K562 (cell line): ENCODE measurements at regions not wholly inside any gene's neighbourhood (a gene's known extent, or its start where the extent isn't known, plus 50 kb on each side); places are given as distances from the start of the nearest gene placed in this dataset.

Experiments used
- BRD9 ChIP-seq: fragments of 450-650 bp; IDR thresholded peaks from 2 replicates; pipeline ENCODE4 v1.6.1; 2018; ENCODE audit warnings: low read depth; ENCODE audit not compliant: partially characterized antibody
- CXXC5 ChIP-seq: fragments of 250-450 bp; sonication (Bioruptor Pico); IDR thresholded peaks from 2 replicates; pipeline ENCODE4 v1.8.0; 2022; ENCODE audit warnings: inconsistent platforms, mild to moderate bottlenecking, moderate library complexity
- HLTF ChIP-seq: fragments of 450-650 bp; IDR thresholded peaks from 2 replicates; pipeline ENCODE4 v1.6.1; 2016
- NFIC ChIP-seq: fragments of 450-650 bp; IDR thresholded peaks from 2 replicates; pipeline ENCODE4 v1.6.1; 2017; ENCODE audit warnings: mild to moderate bottlenecking, inconsistent platforms
- RBM25 ChIP-seq: fragments of 200-400 bp; formaldehyde crosslinking; IDR thresholded peaks from 2 replicates; pipeline ENCODE4 v1.6.1; 2018; ENCODE audit warnings: low read length, low read depth, moderate library complexity; ENCODE audit not compliant: severe bottlenecking
- SMARCB1 ChIP-seq: IDR thresholded peaks from 2 replicates; pipeline ENCODE4 v1.6.1; 2011; ENCODE audit warnings: improper control_type of control experiment, low read depth; ENCODE audit not compliant: insufficient read length
- YY1 ChIP-seq, 3 experiments: IDR thresholded peaks; 2 replicates each; pipeline ENCODE4 v1.6.1; 2011; ENCODE audit warnings: low read length in 2 of 3, mild to moderate bottlenecking in 2 of 3, moderate library complexity in 2 of 3, borderline replicate concordance in 1 of 3, control low read depth in 1 of 3, low read depth in 1 of 3; ENCODE audit not compliant: insufficient read depth in 3 of 3, insufficient replicate concordance in 2 of 3, control insufficient read depth in 1 of 3, insufficient read length in 1 of 3; ENCODE audit errors: extremely low read depth in 1 of 3
- ZBTB1 ChIP-seq: sonication (generic); formaldehyde crosslinking; IDR thresholded peaks from 2 replicates; pipeline ENCODE4 v1.8.1; 2023; ENCODE audit warnings: missing genetic modification reagents, low read depth, mild to moderate bottlenecking, borderline replicate concordance
- ZNF75A ChIP-seq: fragments of 450-650 bp; formaldehyde crosslinking; IDR thresholded peaks from 2 replicates; pipeline ENCODE4 v1.4.0; 2020; ENCODE audit warnings: mild to moderate bottlenecking
- TF ChIP-seq, protein P1 (sequence below), 2 experiments: fragments of 450-650 bp; IDR thresholded peaks; 2 replicates each; pipeline ENCODE4 v1.6.1; 2016
- TF ChIP-seq, protein P2 (sequence below): sonication (generic); formaldehyde crosslinking; IDR thresholded peaks from 2 replicates; pipeline ENCODE4 v1.9.0; 2022; ENCODE audit warnings: mild to moderate bottlenecking, missing genetic modification reagents
- TF ChIP-seq, protein P3 (sequence below), 2 experiments: fragments of 450-650 bp in 1 of 2; sonication (generic) in 1 of 2; formaldehyde crosslinking in 1 of 2; IDR thresholded peaks; 2 replicates each; pipeline versions ENCODE4 v1.7.1 to v1.9.0; 2016 to 2022; ENCODE audit warnings: inconsistent platforms in 1 of 2, mild to moderate bottlenecking in 1 of 2, missing genetic modification reagents in 1 of 2
- TF ChIP-seq, protein P4 (sequence below): fragments of 450-650 bp; IDR thresholded peaks from 2 replicates; pipeline ENCODE4 v1.6.1; 2016; ENCODE audit warnings: antibody characterized with exemption

- TF ChIP-seq BRD9 (peak; percentile 67), NFIC (peak; percentile 24; the same call in 1 of the 2 replicates), HLTF (no peak), YY1 (IDR thresholded peaks at IDR 0.05; ENCODE audit: borderline replicate concordance in 1 of 3, control insufficient read depth in 1 of 3, extremely low read depth in 1 of 3, insufficient read depth in 3 of 3, insufficient read length in 1 of 3, insufficient replicate concordance in 2 of 3, low read depth in 1 of 3, low read length in 2 of 3) (no peak), CXXC5 (CRISPR knock-in tag) (peak; percentile 16; the same call in 1 of the 2 replicates), ZBTB1 (CRISPR knock-in tag) (no peak), ZNF75A (CRISPR knock-in tag) (no peak), RBM25 (peak; percentile 98), SMARCB1 (no peak)
- TF ChIP-seq, protein P1, sequence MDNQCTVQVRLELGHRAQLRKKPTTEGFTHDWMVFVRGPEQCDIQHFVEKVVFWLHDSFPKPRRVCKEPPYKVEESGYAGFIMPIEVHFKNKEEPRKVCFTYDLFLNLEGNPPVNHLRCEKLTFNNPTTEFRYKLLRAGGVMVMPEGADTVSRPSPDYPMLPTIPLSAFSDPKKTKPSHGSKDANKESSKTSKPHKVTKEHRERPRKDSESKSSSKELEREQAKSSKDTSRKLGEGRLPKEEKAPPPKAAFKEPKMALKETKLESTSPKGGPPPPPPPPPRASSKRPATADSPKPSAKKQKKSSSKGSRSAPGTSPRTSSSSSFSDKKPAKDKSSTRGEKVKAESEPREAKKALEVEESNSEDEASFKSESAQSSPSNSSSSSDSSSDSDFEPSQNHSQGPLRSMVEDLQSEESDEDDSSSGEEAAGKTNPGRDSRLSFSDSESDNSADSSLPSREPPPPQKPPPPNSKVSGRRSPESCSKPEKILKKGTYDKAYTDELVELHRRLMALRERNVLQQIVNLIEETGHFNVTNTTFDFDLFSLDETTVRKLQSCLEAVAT (IDR thresholded peaks at IDR 0.05) = peak in 1 of 2 experiments; percentile 72; a peak in 2 of 4 replicates
- TF ChIP-seq, protein P2, sequence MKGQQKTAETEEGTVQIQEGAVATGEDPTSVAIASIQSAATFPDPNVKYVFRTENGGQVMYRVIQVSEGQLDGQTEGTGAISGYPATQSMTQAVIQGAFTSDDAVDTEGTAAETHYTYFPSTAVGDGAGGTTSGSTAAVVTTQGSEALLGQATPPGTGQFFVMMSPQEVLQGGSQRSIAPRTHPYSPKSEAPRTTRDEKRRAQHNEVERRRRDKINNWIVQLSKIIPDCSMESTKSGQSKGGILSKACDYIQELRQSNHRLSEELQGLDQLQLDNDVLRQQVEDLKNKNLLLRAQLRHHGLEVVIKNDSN (CRISPR knock-in tag) = no peak
- TF ChIP-seq, protein P3, sequence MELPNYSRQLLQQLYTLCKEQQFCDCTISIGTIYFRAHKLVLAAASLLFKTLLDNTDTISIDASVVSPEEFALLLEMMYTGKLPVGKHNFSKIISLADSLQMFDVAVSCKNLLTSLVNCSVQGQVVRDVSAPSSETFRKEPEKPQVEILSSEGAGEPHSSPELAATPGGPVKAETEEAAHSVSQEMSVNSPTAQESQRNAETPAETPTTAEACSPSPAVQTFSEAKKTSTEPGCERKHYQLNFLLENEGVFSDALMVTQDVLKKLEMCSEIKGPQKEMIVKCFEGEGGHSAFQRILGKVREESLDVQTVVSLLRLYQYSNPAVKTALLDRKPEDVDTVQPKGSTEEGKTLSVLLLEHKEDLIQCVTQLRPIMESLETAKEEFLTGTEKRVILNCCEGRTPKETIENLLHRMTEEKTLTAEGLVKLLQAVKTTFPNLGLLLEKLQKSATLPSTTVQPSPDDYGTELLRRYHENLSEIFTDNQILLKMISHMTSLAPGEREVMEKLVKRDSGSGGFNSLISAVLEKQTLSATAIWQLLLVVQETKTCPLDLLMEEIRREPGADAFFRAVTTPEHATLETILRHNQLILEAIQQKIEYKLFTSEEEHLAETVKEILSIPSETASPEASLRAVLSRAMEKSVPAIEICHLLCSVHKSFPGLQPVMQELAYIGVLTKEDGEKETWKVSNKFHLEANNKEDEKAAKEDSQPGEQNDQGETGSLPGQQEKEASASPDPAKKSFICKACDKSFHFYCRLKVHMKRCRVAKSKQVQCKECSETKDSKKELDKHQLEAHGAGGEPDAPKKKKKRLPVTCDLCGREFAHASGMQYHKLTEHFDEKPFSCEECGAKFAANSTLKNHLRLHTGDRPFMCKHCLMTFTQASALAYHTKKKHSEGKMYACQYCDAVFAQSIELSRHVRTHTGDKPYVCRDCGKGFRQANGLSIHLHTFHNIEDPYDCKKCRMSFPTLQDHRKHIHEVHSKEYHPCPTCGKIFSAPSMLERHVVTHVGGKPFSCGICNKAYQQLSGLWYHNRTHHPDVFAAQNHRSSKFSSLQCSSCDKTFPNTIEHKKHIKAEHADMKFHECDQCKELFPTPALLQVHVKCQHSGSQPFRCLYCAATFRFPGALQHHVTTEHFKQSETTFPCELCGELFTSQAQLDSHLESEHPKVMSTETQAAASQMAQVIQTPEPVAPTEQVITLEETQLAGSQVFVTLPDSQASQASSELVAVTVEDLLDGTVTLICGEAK (IDR thresholded peaks at IDR 0.05) = peak; percentile 47
- TF ChIP-seq, protein P3 (CRISPR knock-in tag; IDR thresholded peaks at IDR 0.05) = no peak
- TF ChIP-seq, protein P4, sequence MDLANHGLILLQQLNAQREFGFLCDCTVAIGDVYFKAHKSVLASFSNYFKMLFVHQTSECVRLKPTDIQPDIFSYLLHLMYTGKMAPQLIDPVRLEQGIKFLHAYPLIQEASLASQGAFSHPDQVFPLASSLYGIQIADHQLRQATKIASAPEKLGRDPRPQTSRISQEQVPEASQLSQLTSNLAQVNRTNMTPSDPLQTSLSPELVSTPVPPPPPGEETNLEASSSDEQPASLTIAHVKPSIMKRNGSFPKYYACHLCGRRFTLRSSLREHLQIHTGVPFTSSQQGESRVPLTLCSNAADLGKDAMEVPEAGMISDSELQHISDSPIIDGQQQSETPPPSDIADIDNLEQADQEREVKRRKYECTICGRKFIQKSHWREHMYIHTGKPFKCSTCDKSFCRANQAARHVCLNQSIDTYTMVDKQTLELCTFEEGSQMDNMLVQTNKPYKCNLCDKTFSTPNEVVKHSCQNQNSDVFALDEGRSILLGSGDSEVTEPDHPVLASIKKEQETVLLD = peak; percentile 43; the same call in 1 of the 2 replicates
These were observed 60.9 kb upstream of the IL17B start (continued) for GRCh38 chr5:149439899-149440542.
